Lung microvascular endothelial cell (primary cell): ENCODE measurements at regions not wholly inside any gene's neighbourhood (a gene's known extent, or its start where the extent isn't known, plus 50 kb on each side); places are given as distances from the start of the nearest gene placed in this dataset.
"Not testable (repeated sequence)": the region's sequence is repeated elsewhere in the genome, so short reads cannot be mapped to it uniquely, and the experiment has no call there.

Experiments used
- DNase-seq, 2 donors: peaks; one replicate each; pipeline versions ENCODE4 v3.0.0 to v3.0.0-alpha.2; 2010; ENCODE audit warnings: low read depth in 2 of 2

DNA sequence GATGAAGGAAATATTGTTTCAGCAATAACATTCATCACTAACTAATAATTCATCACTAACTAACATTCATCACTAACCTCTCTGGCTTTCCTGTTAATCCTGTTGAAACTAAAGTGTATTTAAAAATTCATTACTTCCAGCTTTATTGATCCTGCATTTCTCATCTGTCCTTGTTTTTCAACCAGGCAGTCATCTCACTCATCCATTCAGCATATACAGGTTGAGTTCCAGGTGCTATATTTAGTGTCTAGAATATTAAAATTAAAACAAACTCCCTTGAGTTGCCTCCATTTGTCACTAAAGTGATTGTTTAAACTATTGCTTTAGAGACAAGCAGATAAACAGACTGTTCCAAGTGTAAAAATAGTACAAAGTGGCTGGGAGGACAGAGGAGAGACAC lies 58.1 kb downstream of the ATXN7L3B start:
- no peak for DNase-seq

DNA sequence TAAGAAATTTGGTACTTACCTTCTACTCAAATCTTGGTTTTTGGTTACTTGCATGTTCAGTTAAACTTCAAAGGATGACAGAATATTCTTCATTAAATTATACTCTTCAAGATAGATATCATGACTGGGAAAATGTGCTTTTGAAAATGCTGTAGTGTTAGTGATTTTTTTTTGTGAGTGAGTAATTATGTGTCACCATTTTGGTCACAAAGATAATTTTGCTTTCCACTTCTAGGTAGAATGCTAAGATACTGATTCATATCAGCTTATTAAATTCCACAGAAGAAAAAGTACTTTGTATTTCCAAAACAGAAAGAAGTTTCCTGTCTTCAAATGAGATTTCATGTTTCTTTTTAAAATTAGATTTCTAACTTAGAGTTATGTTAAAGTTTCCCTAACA lies 61.2 kb downstream of the ATXN7L3B start:
- no peak for DNase-seq

DNA sequence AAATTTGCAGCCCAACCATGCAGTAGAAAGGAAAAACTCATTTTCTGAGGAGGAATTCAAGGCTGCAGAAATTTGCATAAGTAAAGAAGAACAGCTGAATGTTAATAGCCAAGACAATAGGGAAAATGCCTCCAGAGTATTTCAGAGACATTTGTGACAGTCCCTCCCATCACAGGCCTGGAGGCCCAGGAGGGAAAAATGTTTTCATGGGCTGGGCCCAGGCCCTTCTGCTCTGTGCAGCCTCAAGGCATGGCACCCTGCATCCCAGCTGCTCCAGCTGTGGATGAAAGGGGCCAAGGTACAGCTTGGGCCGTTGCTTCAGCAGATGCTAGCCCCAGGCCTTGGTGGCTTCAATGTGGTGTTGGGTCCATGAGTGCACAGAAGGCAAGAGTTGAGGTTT lies 62.3 kb downstream of the ATXN7L3B start:
- DNase-seq = no peak

DNA sequence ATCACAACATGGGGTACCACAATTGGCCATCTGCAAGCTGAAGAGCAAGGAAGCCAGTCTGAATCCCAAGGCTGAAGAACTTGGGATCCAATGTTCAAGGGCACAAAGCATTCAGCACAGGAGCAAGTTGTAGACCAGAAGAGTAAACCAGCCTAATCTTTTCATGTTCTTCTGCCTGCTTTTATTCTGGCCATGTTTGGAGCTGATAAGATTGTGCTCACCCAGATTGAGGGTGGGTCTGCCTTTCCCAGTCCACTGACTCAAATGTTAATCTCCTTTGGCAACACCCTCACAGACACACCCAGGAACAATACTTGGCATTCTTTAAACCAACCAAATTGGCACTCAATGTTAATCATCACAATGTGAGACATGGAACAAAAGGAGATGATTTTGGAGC lies 63.2 kb downstream of the ATXN7L3B start:
- DNase-seq = not testable (repeated sequence)

DNA sequence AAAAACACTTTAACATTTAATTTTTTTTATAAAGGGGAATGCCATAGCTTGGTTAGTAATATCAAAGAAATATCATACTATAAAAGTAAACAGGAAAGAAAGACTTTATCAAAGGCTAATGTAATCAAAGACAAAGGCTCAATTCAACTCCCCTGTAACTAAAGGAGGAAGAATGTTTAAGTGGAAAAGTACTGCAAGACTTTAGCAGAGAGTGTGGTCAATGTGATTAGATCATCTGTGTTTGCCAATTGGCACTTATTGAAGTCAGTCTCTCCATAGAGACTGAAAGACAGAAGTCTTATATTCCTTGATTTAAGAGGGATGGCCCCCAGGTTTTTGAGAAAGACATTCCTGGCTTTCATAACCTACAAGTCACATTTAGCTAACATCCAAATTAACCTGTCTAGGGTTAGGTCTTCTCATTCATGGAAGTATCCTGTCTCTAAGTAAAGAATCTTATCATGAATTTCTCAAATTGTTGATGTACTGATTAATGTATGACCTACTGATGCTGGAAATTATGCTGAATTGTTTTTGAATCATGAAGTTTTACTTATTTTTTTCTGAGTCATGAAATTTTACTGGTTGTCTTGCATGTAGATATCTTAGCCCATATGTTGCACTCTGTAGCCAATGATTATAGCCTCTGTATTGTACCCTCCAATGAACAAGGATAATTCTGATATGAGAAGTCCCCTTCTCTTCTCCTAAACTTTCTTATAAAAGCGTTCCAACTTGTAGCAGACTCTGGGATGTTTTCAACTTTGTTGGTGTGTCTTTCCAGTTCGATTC lies 65.4 kb downstream of the ATXN7L3B start:
- no peak for DNase-seq

DNA sequence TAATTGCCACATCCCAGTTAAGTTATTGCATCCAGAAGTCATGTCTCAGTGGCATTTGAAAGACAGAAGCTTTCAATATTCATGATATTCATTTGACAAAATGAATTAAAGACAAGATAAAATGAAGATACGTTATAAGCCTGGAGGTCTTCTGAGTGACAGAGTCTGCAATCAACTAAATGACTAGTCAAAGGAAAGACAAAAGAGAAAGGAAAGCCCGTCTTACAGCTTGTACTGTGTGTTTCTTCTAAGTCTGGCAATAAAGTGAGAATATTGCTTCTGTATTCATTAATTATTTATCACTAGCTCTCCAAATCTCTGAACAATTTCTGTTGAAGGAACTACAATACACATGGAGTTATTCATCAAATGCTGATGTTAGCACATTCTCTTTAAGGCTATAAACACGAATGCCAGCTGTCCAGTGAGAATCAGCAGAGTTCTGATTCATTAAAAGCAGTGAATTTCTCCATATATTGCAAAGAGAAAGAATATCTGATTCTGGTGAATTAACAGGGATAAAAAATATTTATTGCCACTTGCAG lies 70.7 kb downstream of the ATXN7L3B start:
- DNase-seq = no peak

DNA sequence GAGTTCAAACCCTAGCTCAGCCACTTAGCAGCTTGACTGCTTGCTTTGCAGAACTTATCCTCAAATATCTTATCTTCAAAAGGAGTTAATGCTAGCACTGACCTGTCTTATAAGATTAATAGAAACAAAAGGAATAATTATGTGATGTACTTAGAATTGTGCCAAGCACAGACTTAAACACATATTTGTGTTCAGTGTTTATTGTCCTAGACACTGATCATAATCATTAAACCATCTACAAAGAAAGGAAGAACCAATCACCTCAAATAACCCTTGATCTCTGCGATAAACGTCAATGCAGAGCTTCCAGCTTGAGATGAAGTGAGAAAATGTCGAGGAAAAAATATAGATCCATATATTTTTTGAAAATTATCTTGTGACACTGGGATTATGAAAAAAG lies 73.1 kb downstream of the ATXN7L3B start:
- no peak for DNase-seq

DNA sequence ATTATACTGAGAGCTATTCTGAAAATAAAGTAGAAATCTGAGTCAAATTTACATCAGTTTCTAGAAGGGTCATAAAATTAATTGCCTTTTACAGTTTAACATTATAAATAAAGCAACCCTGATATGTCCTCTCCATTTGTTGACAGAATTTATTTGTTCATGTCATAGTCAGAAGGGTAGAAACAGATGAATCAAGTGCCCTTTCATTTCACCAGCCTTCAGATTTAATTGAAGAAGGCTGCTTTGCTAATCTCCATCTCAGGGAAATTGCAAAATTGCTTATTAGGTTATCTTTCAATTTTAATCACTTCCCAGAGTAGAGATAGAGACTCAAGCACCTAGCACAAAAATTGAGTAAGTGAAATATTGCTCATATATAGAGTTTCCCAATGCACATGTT lies 76.8 kb downstream of the ATXN7L3B start:
- no peak for DNase-seq

DNA sequence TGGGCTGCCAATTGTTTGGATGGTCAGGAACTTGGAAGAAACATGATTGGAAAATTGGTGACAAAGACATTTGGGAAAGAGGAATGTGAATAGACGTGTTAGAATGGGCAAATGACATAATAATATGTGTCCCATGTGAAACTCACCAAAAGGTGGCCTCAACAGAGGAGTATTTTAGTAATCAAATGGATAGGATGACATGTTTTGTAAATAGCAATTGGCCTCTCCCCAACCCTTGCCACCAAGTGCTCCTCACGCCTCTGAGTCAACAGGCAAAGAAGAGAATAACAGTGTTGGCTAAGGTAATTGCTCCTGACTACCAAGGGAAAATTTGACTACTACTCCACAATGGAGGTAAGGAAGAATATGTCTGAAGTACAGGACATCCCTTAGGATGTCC lies 81.4 kb downstream of the ATXN7L3B start:
- DNase-seq = no peak

DNA sequence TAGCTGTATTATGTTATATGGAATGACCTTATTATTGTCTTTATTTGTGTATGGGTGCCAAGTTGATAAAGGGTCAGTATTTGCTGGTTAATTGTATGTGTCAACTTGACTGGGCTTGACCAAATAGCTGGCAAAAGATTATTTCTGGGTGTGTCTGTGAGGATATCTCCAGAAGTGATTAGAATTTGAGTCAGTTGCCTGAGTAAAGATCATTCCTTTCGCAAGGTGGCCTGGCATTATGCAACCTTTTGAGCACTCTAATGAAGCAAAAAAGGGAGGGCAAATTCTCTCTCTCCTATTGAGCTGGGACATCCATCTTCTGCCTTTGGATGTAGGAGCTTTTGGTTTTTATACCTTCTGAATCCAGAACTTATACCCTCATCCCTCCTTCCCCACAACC lies 82.2 kb downstream of the ATXN7L3B start:
- no peak for DNase-seq

DNA sequence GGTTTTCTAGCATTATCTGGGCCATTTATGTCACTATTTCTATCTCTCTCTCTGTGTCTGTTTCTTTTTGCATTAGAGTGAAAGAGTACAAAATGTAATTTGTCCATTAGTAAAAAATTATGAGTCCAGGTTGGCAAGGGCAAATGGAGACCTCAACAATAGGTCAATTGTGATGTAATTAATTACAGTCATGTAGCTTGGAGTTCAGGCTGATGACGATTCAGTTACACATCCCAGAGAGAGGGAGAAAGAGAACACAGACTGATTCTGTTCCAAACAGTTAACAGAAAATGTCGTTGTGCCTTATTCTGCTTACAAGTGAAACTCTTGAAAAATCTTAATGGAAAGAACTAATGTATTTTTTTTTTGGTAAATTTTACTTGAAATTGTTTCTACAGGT lies 83.3 kb downstream of the ATXN7L3B start:
- DNase-seq = no peak

DNA sequence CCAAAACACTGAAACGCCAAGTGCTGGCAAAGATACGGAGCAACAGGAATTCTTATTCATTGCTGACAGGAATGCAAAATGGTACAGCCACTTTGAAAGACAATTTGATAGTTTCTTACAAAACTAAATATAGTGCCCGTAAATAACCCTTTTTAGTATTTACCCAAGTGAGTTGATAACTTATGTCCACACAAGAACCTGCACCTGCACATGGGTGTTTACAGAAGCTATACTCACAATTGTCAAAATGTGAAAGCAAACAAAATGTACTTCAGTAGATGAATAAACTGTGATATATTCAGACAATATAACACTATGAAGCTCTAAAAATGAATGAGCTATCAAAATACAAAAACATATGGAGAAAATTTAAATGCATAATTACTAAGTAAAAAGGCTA lies 86.6 kb downstream of the ATXN7L3B start:
- DNase-seq = no peak

DNA sequence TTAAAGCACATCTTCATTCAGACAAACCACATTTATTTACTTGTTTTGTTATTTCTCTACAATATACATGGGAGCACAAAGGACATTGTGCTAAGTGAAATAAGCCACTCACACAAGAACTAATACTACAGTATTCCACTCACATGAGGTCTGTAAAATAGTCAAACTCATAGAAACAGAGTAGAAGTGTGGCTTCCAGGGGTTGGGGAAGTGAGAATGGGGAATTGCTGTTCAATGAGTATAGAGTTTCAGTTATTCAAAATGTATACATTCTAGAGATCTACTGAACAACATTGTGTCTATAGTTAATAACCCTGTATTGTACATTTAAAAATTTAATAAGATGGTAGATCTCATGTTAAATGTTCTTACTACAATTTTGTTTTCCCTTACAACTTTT lies 88.8 kb downstream of the ATXN7L3B start:
- DNase-seq = no peak

DNA sequence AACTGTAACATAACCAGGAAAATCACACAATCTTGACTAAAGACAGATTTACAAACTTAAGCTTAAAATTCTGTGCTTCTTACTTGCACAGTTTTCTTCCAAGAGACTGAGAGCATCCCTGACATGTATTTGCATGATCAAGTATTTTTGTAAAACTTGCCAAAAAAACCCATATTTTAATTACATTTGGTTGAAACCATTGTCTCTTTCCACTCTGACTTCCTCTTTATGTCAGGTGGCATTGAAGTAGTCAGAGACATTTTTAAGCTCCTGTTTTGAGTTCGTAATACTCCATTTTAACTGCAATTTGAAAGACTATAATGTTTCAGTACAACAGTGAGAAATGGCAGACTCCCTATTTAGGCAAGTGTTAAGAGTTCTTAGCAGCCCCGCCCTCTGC lies 103.6 kb downstream of the ATXN7L3B start:
- DNase-seq = no peak

DNA sequence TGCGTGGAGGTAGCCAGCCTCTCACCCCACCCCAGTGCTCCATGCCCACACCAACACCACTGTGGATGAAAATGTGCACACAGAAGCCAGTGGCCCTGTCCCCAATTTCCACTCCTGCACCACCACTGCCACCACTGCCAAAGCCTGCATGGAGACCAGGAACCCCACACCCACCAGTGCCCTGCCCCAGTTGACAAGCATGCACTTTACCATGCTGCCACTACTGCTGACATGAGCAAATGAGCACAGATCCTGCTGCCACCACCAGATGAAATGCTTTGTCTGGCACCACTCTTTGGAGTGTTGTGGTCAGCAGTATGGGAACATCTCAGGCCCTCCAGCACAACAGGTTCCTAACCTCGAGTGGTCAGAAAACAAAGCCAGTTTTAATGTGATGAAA lies 104.1 kb downstream of the ATXN7L3B start:
- DNase-seq = no peak

DNA sequence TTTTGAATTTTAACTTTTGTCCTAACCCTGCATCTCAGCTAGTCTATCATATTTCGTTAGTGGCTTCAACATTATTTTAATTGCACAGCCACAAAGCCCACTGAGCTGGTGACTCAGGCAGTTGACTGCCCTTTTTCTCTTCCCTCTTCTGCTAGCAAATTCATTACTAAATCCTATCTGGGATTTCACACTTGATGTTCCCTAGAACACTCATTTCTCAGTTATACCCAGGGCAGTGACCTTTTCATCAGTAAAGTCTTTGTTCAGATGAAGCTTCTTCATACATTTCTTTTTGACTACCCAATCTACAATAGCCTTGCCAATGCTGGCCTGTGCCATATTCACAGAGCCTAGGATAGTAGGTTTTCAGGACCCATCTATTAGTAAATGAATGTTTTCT lies 107.0 kb downstream of the ATXN7L3B start:
- no peak for DNase-seq

DNA sequence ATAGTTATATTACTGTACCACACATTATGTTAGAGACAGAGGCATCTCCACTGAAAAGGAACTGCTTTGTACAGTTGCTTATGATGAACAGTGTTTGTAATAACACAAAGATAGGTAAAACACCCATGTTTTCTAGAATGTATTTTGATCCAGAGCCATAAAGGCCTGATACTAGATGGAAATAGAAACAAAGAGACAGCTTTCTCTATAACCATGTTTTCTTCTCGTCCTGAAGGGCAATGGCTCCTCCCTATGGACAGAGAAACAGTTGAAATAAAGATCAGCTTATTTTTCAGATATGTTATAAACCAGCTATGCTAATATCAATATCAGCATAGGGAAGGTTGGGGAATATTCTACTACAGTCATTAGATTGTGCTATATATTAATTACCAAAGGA lies 109.2 kb downstream of the ATXN7L3B start:
- peak in 1 of 2 donors; percentile 11 for DNase-seq

DNA sequence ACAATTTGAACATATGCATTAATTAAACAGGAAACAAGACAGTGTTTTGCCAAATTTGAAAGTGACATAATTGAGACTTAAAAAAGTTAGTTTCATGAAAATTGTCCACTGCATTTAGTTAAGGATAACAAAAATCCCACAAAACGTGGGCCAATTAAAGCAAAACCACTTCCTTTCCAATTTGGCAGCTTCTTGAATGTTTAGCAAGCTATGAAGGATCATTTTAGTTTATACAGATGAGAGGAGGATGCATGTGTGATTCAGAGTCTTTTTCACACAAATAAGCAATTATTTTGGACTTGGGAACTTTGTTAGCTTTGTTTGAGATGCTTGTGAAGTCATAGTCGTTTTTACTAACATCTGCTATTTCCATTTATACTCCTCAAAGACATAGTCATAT lies 109.6 kb downstream of the ATXN7L3B start:
- no peak for DNase-seq

DNA sequence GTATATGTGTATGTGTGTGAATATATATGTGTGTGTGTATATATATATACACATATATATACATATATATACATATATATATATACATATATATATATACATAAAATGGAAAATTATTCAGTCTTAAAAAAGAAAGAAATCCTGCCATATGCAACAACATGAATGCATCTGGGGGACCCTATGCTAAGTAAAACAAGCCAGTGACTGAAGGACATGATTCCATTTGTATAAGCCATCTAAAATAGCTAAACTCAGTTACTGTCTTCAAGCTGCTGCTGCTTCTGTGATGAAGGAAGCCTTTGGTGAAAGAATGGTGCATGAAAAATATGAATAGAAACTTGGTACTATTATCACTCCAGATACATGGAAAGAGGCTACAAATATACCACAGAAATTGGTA lies 118.6 kb downstream of the ATXN7L3B start:
- no peak for DNase-seq

DNA sequence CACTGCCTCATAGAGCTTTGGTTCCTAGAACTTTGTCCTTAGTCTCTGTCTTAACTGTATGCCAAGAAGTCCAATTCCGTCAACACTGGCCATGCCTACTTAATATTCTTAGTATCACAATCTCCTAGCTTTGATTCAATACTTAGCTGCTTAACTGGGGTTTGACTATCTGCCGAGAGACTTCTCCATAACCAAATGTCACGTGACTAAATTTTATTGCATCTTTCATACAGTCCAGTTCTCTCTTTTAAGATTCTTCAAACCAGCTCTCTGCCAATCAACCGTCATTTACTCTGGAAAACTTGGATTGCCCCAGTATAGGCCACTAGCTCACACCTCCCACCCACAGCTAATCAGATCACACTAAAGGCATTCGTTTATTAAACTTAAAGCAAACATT lies 122.8 kb downstream of the ATXN7L3B start:
- DNase-seq = no peak

DNA sequence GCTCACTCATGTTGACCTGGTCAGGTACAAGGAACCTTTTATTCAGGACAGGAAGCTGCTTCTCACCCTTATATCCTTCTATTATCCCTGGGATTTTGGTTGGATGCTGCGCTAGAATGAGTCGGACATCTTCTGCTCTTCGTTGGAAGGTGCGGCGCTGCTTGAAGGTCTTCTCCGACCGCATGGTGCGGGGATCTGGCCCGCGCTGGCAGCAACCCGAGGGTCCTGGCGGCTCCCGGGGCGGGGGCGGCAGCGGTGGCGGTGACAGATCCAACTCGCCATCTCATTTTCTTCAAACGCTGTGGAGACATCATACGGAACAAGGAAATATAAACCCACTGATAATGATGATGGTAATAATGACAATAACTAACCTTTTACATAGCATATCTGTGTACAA lies 126.3 kb downstream of the ATXN7L3B start:
- DNase-seq = no peak

DNA sequence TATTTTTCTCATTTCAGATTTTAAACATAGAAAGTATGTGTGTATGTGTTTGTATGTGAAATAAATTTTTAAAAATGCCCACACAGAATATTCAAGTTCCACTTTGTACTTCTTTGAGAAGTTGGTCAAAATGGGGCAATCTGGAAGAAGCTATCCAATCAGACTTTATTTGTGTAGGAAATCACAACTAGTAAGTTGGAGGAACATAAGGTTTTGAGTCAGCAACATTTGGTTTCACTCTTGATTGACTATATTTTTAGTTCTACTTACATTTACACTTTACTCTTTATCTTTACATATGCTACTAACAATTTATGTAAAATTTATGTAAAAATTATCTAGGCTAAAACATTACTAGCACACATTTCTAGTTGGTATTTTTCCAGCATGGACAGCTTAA lies 128.1 kb downstream of the ATXN7L3B start:
- DNase-seq = no peak

DNA sequence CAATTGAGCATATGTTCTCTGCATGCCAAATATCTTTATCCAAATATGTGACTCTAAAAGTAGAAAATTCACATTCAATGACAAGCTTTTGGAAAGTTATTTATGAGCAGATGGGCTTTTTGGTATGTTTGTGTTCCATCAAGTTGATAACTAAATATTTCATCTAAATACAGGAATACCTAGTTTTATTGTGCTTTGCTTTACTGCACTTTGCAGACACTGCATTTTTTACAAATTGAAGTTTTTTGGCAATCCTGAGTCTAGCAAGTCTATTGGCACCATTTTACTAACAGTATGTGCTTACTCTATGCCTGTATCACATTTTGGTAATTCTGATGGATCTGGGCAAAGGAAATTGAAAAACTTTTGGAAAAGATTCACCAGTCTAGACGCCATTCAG lies 133.8 kb downstream of the ATXN7L3B start:
- no peak for DNase-seq

DNA sequence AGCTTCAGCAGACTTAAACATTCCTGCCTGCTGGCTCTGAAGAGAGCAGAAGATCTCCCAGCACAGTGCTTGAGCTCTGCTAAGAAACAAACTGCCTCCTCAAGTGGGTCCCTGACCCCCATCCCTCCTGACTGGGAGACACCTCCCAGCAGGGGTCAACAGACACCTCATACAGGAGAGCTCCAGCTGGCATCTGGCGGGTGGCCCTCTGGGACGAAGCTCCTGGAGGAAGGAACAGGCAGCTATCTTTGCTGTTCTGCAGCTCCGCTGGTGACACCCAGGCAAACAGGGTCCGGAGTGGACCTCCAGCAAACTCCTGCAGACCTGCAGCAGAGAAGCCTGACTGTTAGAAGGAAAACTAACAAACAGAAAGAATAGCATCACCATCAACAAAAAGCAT lies 139.3 kb downstream of the ATXN7L3B start:
- not testable (repeated sequence) for DNase-seq
